OCI-LY7 (cell line): ENCODE measurements at regions not wholly inside any gene's neighbourhood (a gene's known extent, or its start where the extent isn't known, plus 50 kb on each side); places are given as distances from the start of the nearest gene placed in this dataset.

Experiments used
- BruUV-seq: library from RNA; stranded (reverse); fragments of 400-500 nt; replicated peaks from 2 replicates; lab custom pipeline; 2021; lab: Mats Ljungman, UMichigan
- CTCF ChIA-PET: fragments of 300-600 bp; sonication (Branson Sonifier 250); formaldehyde crosslinking; loops from one replicate; lab custom pipeline; 2022; ENCODE audit warnings: antibody characterized with exemption; ENCODE audit not compliant: unreplicated experiment; lab: Charles Lee
- POLR2A ChIA-PET: fragments of 300-600 bp; sonication (Branson Sonifier 250); formaldehyde crosslinking; loops from one replicate; lab custom pipeline; 2022; ENCODE audit warnings: antibody characterized with exemption; lab: Charles Lee
- DNase-seq: peaks from one replicate; pipeline ENCODE4 v3.0.0-alpha.2; 2015; ENCODE audit warnings: low spot score
- H2AFZ ChIP-seq: fragments of 200-600 bp; sonication (generic), shearing (Covaris generic); 2 replicates; pipeline ENCODE4 v1.6.1; 2014; ENCODE audit warnings: mild to moderate bottlenecking, antibody characterized with exemption, low read length, moderate library complexity
- H3K27ac ChIP-seq: fragments of 200-600 bp; sonication (generic); 2 replicates; pipeline ENCODE4 v1.5.1; 2014; ENCODE audit warnings: mixed run types, low read depth, mild to moderate bottlenecking, moderate library complexity, low read length, inconsistent platforms; ENCODE audit not compliant: poor library complexity, severe bottlenecking
- H3K36me3 ChIP-seq: fragments of 200-600 bp; sonication (generic); 2 replicates; pipeline ENCODE4 v1.6.1; 2014; ENCODE audit warnings: mild to moderate bottlenecking, antibody characterized with exemption, low read length, moderate library complexity, mixed read lengths; ENCODE audit not compliant: insufficient read depth
- H3K4me1 ChIP-seq: fragments of 200-600 bp; sonication (generic); 2 replicates; pipeline ENCODE4 v1.5.1; 2014; ENCODE audit warnings: mild to moderate bottlenecking, low read length; ENCODE audit not compliant: insufficient read depth, poor library complexity, severe bottlenecking
- H3K4me2 ChIP-seq: fragments of 200-600 bp; sonication (generic); 2 replicates; pipeline ENCODE4 v1.6.1; 2014; ENCODE audit warnings: mild to moderate bottlenecking, low read length
- H3K4me3 ChIP-seq: fragments of 200-600 bp; sonication (generic); 2 replicates; pipeline ENCODE4 v1.5.1; 2014; ENCODE audit warnings: mild to moderate bottlenecking, low read depth, low read length; ENCODE audit not compliant: poor library complexity, severe bottlenecking
- H3K79me2 ChIP-seq: fragments of 200-600 bp; sonication (generic); 2 replicates; pipeline ENCODE4 v1.6.1; 2016; ENCODE audit warnings: low read depth, mild to moderate bottlenecking, low read length, moderate library complexity, mixed read lengths; ENCODE audit not compliant: insufficient read depth
- H3K9me2 ChIP-seq: fragments of 200-600 bp; sonication (generic); 2 replicates; pipeline ENCODE4 v1.6.1; 2016; ENCODE audit warnings: mild to moderate bottlenecking, low read length, mixed read lengths; ENCODE audit not compliant: insufficient read depth
- H3K9me3 ChIP-seq: fragments of 200-600 bp; sonication (generic); 2 replicates; pipeline ENCODE4 v1.6.1; 2014; ENCODE audit warnings: mild to moderate bottlenecking, mixed run types, low read length, mixed read lengths
- H4K20me1 ChIP-seq: fragments of 200-600 bp; sonication (generic); 2 replicates; pipeline ENCODE4 v1.6.1; 2014; ENCODE audit warnings: mild to moderate bottlenecking, antibody characterized with exemption, low read length, moderate library complexity, mixed read lengths; ENCODE audit not compliant: insufficient read depth
- EZH2phosphoT487 ChIP-seq: fragments of 200-600 bp; sonication (generic); IDR thresholded peaks from 2 replicates; pipeline ENCODE4 v1.6.1; 2018; ENCODE audit warnings: low read depth, borderline replicate concordance, mild to moderate bottlenecking, mixed run types, antibody characterized with exemption, low read length, moderate library complexity, mixed read lengths
- intact Hi-C: fragments of 100-400 bp; cut with micrococcal nuclease; formaldehyde crosslinking; loops from one replicate; pipeline ENCODE4 v1.10.0; 2022; ENCODE audit not compliant: unreplicated experiment
- TF ChIP-seq, protein P1 (sequence below): fragments of 200-600 bp; sonication (generic); conservative IDR thresholded peaks from 2 replicates; pipeline ENCODE4 v1.5.1; 2014; ENCODE audit warnings: mild to moderate bottlenecking, antibody characterized with exemption, low read length, moderate library complexity, mixed read lengths

DNA sequence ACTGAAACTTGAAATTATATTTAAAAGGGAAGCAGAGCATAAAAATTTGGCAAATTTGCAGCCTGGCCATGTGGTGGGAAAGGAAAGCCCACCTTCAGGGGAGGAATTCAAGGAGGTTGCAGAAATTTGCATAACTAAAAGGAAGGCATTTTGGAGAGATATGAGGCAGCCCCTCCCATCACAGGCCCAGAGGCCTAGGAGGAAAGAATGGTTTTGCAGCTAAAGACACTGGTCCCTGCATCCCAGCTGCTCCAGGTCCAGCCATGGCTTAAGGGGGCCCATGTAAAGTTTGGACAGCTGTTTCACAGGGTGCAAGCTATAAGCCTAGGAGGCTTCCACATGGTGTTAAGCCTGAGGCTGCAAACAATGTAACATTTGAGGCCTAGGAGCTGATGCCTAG, 212.5 kb downstream of the NNT start:
- Histone ChIP-seq H3K27ac (no peak overlapping the region), H2AFZ (no peak overlapping the region), H4K20me1 (no peaks in the 10 kb centered on the region), H3K79me2 (no peaks in the 10 kb centered on the region), H3K9me2 (no peaks in the 10 kb centered on the region), H3K4me3 (no peak overlapping the region), H3K4me1 (no peaks in the 10 kb centered on the region), H3K9me3 (0 out of 2 replicates have a peak, but pooled peaks cover 8% of the 10 kb centered on the region), H3K4me2 (no peak overlapping the region), H3K36me3 (no peaks in the 10 kb centered on the region)
- DNase-seq = no peak
- CTCF ChIA-PET = interaction anchor here (0.5 kb wide), 1 partner anchor 9 kb away, joined by 3 read pairs; no protein-coding TSS in a partner anchor
- TF ChIP-seq EZH2phosphoT487 = no peak
- TF ChIP-seq, protein P1, sequence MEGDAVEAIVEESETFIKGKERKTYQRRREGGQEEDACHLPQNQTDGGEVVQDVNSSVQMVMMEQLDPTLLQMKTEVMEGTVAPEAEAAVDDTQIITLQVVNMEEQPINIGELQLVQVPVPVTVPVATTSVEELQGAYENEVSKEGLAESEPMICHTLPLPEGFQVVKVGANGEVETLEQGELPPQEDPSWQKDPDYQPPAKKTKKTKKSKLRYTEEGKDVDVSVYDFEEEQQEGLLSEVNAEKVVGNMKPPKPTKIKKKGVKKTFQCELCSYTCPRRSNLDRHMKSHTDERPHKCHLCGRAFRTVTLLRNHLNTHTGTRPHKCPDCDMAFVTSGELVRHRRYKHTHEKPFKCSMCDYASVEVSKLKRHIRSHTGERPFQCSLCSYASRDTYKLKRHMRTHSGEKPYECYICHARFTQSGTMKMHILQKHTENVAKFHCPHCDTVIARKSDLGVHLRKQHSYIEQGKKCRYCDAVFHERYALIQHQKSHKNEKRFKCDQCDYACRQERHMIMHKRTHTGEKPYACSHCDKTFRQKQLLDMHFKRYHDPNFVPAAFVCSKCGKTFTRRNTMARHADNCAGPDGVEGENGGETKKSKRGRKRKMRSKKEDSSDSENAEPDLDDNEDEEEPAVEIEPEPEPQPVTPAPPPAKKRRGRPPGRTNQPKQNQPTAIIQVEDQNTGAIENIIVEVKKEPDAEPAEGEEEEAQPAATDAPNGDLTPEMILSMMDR = no peak
- POLR2A ChIA-PET = no interaction called here
- intact Hi-C loops = no loop called here
- BruUV-seq = no TSS peak

DNA sequence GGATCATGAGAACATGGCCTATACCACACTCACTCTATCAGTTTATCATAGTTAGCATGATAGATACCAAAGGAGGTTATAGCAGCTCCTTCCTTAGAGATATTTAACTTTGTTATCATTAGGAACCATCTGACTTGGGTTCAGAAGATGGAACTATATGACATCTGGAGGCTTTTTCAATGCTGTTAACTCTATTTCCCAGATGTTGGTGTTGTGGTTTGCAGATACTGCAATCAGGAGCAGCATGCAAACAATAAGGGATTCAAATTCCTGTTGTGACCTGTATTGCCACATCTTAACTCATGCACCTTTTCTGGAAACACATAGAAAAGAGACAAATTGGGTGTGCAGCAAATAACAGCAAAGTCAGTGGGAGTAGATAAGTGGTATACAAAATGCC, 201.7 kb downstream of the NNT start:
- no peaks in the 10 kb centered on the region for H3K4me1 ChIP-seq
- no peak for DNase-seq
- no peaks in the 10 kb centered on the region for H3K36me3 ChIP-seq
- no peak for TF ChIP-seq EZH2phosphoT487
- TF ChIP-seq, protein P1 = no peak
- H4K20me1 ChIP-seq = no peaks in the 10 kb centered on the region
- no peak overlapping the region for H2AFZ ChIP-seq
- no peak overlapping the region for H3K4me3 ChIP-seq
- no peaks in the 10 kb centered on the region for H3K9me2 ChIP-seq
- no TSS peak for BruUV-seq
- H3K4me2 ChIP-seq = no peak overlapping the region
- intact Hi-C loops = no loop called here
- CTCF ChIA-PET = no interaction called here
- no peak overlapping the region for H3K27ac ChIP-seq
- H3K79me2 ChIP-seq = no peaks in the 10 kb centered on the region
- H3K9me3 ChIP-seq = no peaks in the 10 kb centered on the region
- POLR2A ChIA-PET = no interaction called here

DNA sequence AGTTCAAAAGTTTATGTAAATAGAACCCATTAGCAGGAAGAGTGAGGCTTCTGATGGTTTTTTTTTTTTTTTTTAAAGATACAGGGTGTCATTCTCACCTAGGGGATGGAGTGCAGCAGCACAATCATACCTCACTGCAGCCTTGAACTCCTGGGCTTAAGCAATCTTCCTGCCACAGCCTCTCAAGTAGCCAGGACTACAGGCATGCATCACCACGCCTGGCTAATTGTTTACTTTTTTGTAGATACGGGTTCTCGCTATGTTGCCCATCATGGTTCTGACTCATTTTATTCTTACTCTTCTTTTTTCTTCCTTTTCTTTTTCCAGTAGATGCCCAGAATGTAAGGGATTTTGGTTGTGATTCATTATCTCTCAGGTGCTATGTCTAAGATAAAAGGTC, 201.1 kb downstream of the NNT start:
- POLR2A ChIA-PET = no interaction called here
- intact Hi-C loops = no loop called here

More for the DNA sequence above, 201.1 kb downstream of the NNT start:
- H3K4me2 ChIP-seq = no peak overlapping the region
- no peaks in the 10 kb centered on the region for H3K9me3 ChIP-seq
- H3K36me3 ChIP-seq = no peaks in the 10 kb centered on the region
- CTCF ChIA-PET = no interaction called here
- H4K20me1 ChIP-seq = no peaks in the 10 kb centered on the region
- no peaks in the 10 kb centered on the region for H3K9me2 ChIP-seq
- H3K4me1 ChIP-seq = no peaks in the 10 kb centered on the region
- no peak overlapping the region for H3K4me3 ChIP-seq
- no peak for TF ChIP-seq EZH2phosphoT487
- TF ChIP-seq, protein P1 = no peak
- no peaks in the 10 kb centered on the region for H3K79me2 ChIP-seq
- BruUV-seq = no TSS peak
- H2AFZ ChIP-seq = no peak overlapping the region
- no peak overlapping the region for H3K27ac ChIP-seq
- DNase-seq = no peak
